H1 (cell line): ENCODE measurements at regions not wholly inside any gene's neighbourhood (a gene's known extent, or its start where the extent isn't known, plus 50 kb on each side); places are given as distances from the start of the nearest gene placed in this dataset.

Experiments
- CTCF ChIA-PET: fragments of 300-600 bp; sonication (Branson Sonifier 250); formaldehyde crosslinking; loops from one replicate; lab custom pipeline; 2021; ENCODE audit not compliant: partially characterized antibody; lab: Charles Lee
- POLR2A ChIA-PET: fragments of 300-600 bp; sonication (Branson Sonifier 250); formaldehyde crosslinking; loops from one replicate; lab custom pipeline; 2021; ENCODE audit warnings: inconsistent platforms; ENCODE audit not compliant: partially characterized antibody; lab: Charles Lee
- DNase-seq, 2 experiments: peaks; one replicate each; pipeline versions ENCODE4 v3.0.0 to v3.0.0-alpha.2; 2010 to 2022; ENCODE audit warnings: low spot score in 2 of 2, low read depth in 1 of 2, mixed read lengths in 1 of 2
- FAIRE-seq: peaks from 2 replicates; lab custom pipeline; 2011; peaks lifted over from hg19 to GRCh38; lab: Jason Lieb, UNC
- H2AFZ ChIP-seq: 2 replicates; pipeline ENCODE4 v1.8.1; 2012; ENCODE audit warnings: low read length, inconsistent platforms
- H2AK5ac ChIP-seq: 2 replicates; pipeline ENCODE4 v1.6.1; 2013; ENCODE audit warnings: low read depth, low read length
- H2BK120ac ChIP-seq: replicated peaks from 2 replicates; pipeline ENCODE3; 2013; ENCODE audit warnings: low read depth, low read length, inconsistent platforms
- H2BK12ac ChIP-seq: 2 replicates; pipeline ENCODE4 v1.6.1; 2013; ENCODE audit warnings: low read depth, low read length
- H2BK15ac ChIP-seq: 2 replicates; pipeline ENCODE4 v1.6.1; 2013; ENCODE audit warnings: low read length
- H2BK20ac ChIP-seq: 2 replicates; pipeline ENCODE4 v1.6.1; 2013; ENCODE audit warnings: low read length
- H2BK5ac ChIP-seq: 2 replicates; pipeline ENCODE4 v1.6.1; 2013; ENCODE audit warnings: low read depth, low read length
- H3K14ac ChIP-seq: 2 replicates; pipeline ENCODE4 v1.6.1; 2013; ENCODE audit warnings: inconsistent platforms; ENCODE audit not compliant: insufficient read length
- H3K18ac ChIP-seq: 2 replicates; pipeline ENCODE4 v1.6.1; 2013; ENCODE audit warnings: low read length; ENCODE audit errors: extremely low read depth
- H3K23ac ChIP-seq: 2 replicates; pipeline ENCODE4 v1.6.1; 2013; ENCODE audit warnings: inconsistent platforms; ENCODE audit not compliant: insufficient read length
- H3K23me2 ChIP-seq: 2 replicates; pipeline ENCODE4 v1.6.1; 2013; ENCODE audit warnings: low read depth, low read length
- H3K27ac ChIP-seq: 2 replicates; pipeline ENCODE4 v1.6.1; 2011; ENCODE audit warnings: low read depth, low read length, inconsistent platforms
- H3K27me3 ChIP-seq, 4 experiments: replicated peaks in 1 of 4; 1 replicate in 1 of 4; 2 replicates in 3 of 4; pipeline versions ENCODE4 v1.6.1 to v1.8.1; 2011 to 2013; ENCODE audit warnings: low read length in 3 of 4, mild to moderate bottlenecking in 3 of 4, inconsistent platforms in 2 of 4, mixed read lengths in 2 of 4, moderate library complexity in 1 of 4; ENCODE audit not compliant: control insufficient read depth in 3 of 4, insufficient read depth in 3 of 4; ENCODE audit errors: extremely low read depth in 1 of 4
- H3K36me3 ChIP-seq, 4 experiments: 2 replicates each; pipeline versions ENCODE4 v1.6.1 to v1.8.1; 2011 to 2013; ENCODE audit warnings: mild to moderate bottlenecking in 4 of 4, low read length in 3 of 4, moderate library complexity in 2 of 4, control low read depth in 1 of 4, inconsistent platforms in 1 of 4; ENCODE audit not compliant: insufficient read depth in 4 of 4, control insufficient read depth in 2 of 4
- H3K4ac ChIP-seq: replicated peaks from 2 replicates; pipeline ENCODE3; 2013; ENCODE audit warnings: low read length, low read depth, mixed read lengths, inconsistent platforms; ENCODE audit not compliant: insufficient read length
- H3K4me1 ChIP-seq, 4 experiments: replicated peaks in 1 of 4; 1 replicate in 1 of 4; 2 replicates in 3 of 4; pipeline versions ENCODE4 v1.6.1 to v1.8.1; 2011 to 2013; ENCODE audit warnings: low read length in 3 of 4, inconsistent platforms in 2 of 4, mixed read lengths in 1 of 4; ENCODE audit not compliant: insufficient read depth in 4 of 4, control insufficient read depth in 3 of 4
- H3K4me2 ChIP-seq, 2 experiments: 2 replicates each; pipeline versions ENCODE4 v1.6.1 to v1.8.1; 2011 to 2013; ENCODE audit warnings: low read depth in 2 of 2, low read length in 2 of 2, control low read depth in 1 of 2, inconsistent platforms in 1 of 2, mild to moderate bottlenecking in 1 of 2; ENCODE audit not compliant: insufficient read depth in 1 of 2
- H3K4me3 ChIP-seq, 4 experiments: fragments of 200-600, 300-600 bp in 1 of 4; sonication (generic), shearing (Covaris generic), sonication (Bioruptor Twin) in 1 of 4; 2 replicates each; pipeline versions ENCODE4 v1.5.1 to v1.8.1; 2011 to 2016; ENCODE audit warnings: low read length in 4 of 4, low read depth in 3 of 4, control low read depth in 2 of 4, inconsistent platforms in 2 of 4, mild to moderate bottlenecking in 2 of 4, mixed read lengths in 1 of 4, moderate library complexity in 1 of 4; ENCODE audit not compliant: insufficient read depth in 2 of 4; ENCODE audit errors: extremely low read depth in 1 of 4
- H3K56ac ChIP-seq: replicated peaks from 2 replicates; pipeline ENCODE3; 2013; ENCODE audit warnings: low read depth, mild to moderate bottlenecking, mixed read lengths, low read length, inconsistent platforms; ENCODE audit not compliant: insufficient read length
- H3K79me1 ChIP-seq: 2 replicates; pipeline ENCODE4 v1.6.1; 2013; ENCODE audit warnings: low read depth, low read length, control low read depth
- H3K79me2 ChIP-seq, 2 experiments: 2 replicates each; pipeline versions ENCODE4 v1.6.1 to v1.8.1; 2012 to 2013; ENCODE audit warnings: low read length in 2 of 2, mild to moderate bottlenecking in 2 of 2, inconsistent platforms in 1 of 2; ENCODE audit not compliant: insufficient read depth in 2 of 2, control insufficient read depth in 1 of 2
- H3K9ac ChIP-seq, 4 experiments: replicated peaks in 1 of 4; 1 replicate in 1 of 4; 2 replicates in 3 of 4; pipeline versions ENCODE4 v1.6.1 to v1.8.1; 2011 to 2013; ENCODE audit warnings: low read depth in 3 of 4, low read length in 3 of 4, control low read depth in 2 of 4, mild to moderate bottlenecking in 2 of 4, moderate library complexity in 2 of 4, inconsistent platforms in 1 of 4; ENCODE audit errors: extremely low read depth in 1 of 4
- H3K9me3 ChIP-seq, 2 experiments: 2 replicates each; pipeline versions ENCODE4 v1.6.1 to v1.8.1; 2012 to 2013; ENCODE audit warnings: mild to moderate bottlenecking in 2 of 2, moderate library complexity in 2 of 2, control low read depth in 1 of 2, inconsistent platforms in 1 of 2, low read depth in 1 of 2, low read length in 1 of 2, mixed read lengths in 1 of 2; ENCODE audit not compliant: insufficient read depth in 2 of 2
- H4K20me1 ChIP-seq, 2 experiments: replicated peaks in 1 of 2; 2 replicates each; pipeline versions ENCODE3 to v1.8.1; 2011 to 2013; ENCODE audit warnings: inconsistent platforms in 2 of 2, low read length in 2 of 2, mild to moderate bottlenecking in 1 of 2; ENCODE audit not compliant: insufficient read depth in 2 of 2, control insufficient read depth in 1 of 2
- H4K5ac ChIP-seq: 2 replicates; pipeline ENCODE4 v1.6.1; 2013; ENCODE audit warnings: low read length, low read depth, mixed read lengths, inconsistent platforms; ENCODE audit not compliant: insufficient read length
- H4K8ac ChIP-seq: 2 replicates; pipeline ENCODE4 v1.8.0; 2013; ENCODE audit warnings: mild to moderate bottlenecking, moderate library complexity, low read length, inconsistent platforms; ENCODE audit not compliant: insufficient read depth; ENCODE audit errors: extremely low read depth
- H4K91ac ChIP-seq: replicated peaks from 2 replicates; pipeline ENCODE3; 2013; ENCODE audit warnings: low read length, mixed read lengths, inconsistent platforms; ENCODE audit not compliant: insufficient read length
- BACH1 ChIP-seq: IDR thresholded peaks from 2 replicates; pipeline ENCODE4 v1.6.1; 2012; ENCODE audit warnings: low read length, improper control_type of control experiment
- EGR1 ChIP-seq: IDR thresholded peaks from 2 replicates; pipeline ENCODE4 v1.6.1; 2011; ENCODE audit warnings: low read depth, low read length, borderline replicate concordance
- EP300 ChIP-seq, 2 experiments: IDR thresholded peaks; 1 replicate in 1 of 2; 2 replicates in 1 of 2; pipeline ENCODE4 v1.6.1; 2011 to 2012; ENCODE audit warnings: low read depth in 2 of 2, low read length in 2 of 2, mild to moderate bottlenecking in 2 of 2, borderline replicate concordance in 1 of 2, inconsistent platforms in 1 of 2, moderate library complexity in 1 of 2
- FOSL1 ChIP-seq: IDR thresholded peaks from 2 replicates; pipeline ENCODE4 v1.6.1; 2011; ENCODE audit warnings: mild to moderate bottlenecking, low read depth, low read length, moderate library complexity; ENCODE audit not compliant: insufficient read depth
- SRF ChIP-seq: IDR thresholded peaks from 2 replicates; pipeline ENCODE4 v1.6.1; 2011; ENCODE audit warnings: mild to moderate bottlenecking, low read depth, low read length, moderate library complexity
- WGBS, 2 experiments: shearing (Covaris generic) in 1 of 2; methylation state at CpG; one replicate each; pipeline versions ENCODE4 v1.1.6 to v1.1.7; 2013 to 2015; ENCODE audit warnings: low lambda C conversion rate in 2 of 2, mixed read lengths in 2 of 2, inconsistent platforms in 1 of 2, low coverage in 1 of 2, missing lambda C conversion rate in 1 of 2; ENCODE audit not compliant: insufficient replicate concordance in 2 of 2, insufficient coverage in 1 of 2, insufficient read length in 1 of 2; ENCODE audit errors: extremely low coverage in 1 of 2, missing lambda C conversion rate in 1 of 2; 5-methylcytosine and 5-hydroxymethylcytosine counted together

GRCh38 chr10:29375888-29376287, 87.0 kb downstream of the LYZL1 start:
- H2BK15ac ChIP-seq = no peak overlapping the region
- H3K9ac ChIP-seq = no peak overlapping the region
- no peaks in the 10 kb centered on the region for H4K20me1 ChIP-seq
- H2BK20ac ChIP-seq = no peak overlapping the region
- no peak overlapping the region for H2AFZ ChIP-seq
- H2BK5ac ChIP-seq = no peak overlapping the region
- no peak overlapping the region for H4K8ac ChIP-seq
- H3K18ac ChIP-seq = no peak overlapping the region
- H3K23ac ChIP-seq = no peak overlapping the region
- H2AK5ac ChIP-seq = no peak overlapping the region
- H3K4ac ChIP-seq = no peak overlapping the region
- no peaks in the 10 kb centered on the region for H3K79me2 ChIP-seq
- TF ChIP-seq EP300 (IDR thresholded peaks at IDR 0.05; ENCODE audit: borderline replicate concordance in 1 of 2, low read depth in 2 of 2, low read length in 2 of 2) = no peak
- no peak for TF ChIP-seq SRF
- TF ChIP-seq EGR1 = no peak
- TF ChIP-seq BACH1 = no peak
- no peak for TF ChIP-seq FOSL1
- H3K27me3 ChIP-seq = no peaks in the 10 kb centered on the region
- H3K4me2 ChIP-seq = no peak overlapping the region
- H3K14ac ChIP-seq = no peak overlapping the region
- FAIRE-seq = no peak
- H3K27ac ChIP-seq = no peak overlapping the region
- H3K56ac ChIP-seq = no peak overlapping the region
- no peak overlapping the region for H4K5ac ChIP-seq
- H3K23me2 ChIP-seq = no peaks in the 10 kb centered on the region; the same call in 1 of the 2 replicates
- 96% methylated on average over 4 of the region's 4 CpGs; no CpG with 5 or more reads in 1 of the 2 experiments for whole genome bisulfite sequencing, 2 experiments
- H3K4me3 ChIP-seq = no peak overlapping the region
- no peak overlapping the region for H2BK12ac ChIP-seq
- H4K91ac ChIP-seq = no peak overlapping the region
- ChIA-PET CTCF (interaction anchor here (0.6 to 6.3 kb wide), 6 partner anchors 12 to 597 kb away, joined by 3 to 52 read pairs (median 3); no protein-coding TSS in a partner anchor), POLR2A (no interaction called here)
- H3K36me3 ChIP-seq = no peaks in the 10 kb centered on the region
- no peak for DNase-seq
- H3K4me1 ChIP-seq = peaks cover 0 to 5% (median 0%) of the 10 kb centered on the region in 4 experiments; a peak in 1 of 7 replicates
- no peak overlapping the region for H2BK120ac ChIP-seq
- H3K79me1 ChIP-seq = no peaks in the 10 kb centered on the region
- no peaks in the 10 kb centered on the region for H3K9me3 ChIP-seq
